T-helper 17 cell (primary cell): ENCODE measurements at regions not wholly inside any gene's neighbourhood (a gene's known extent, or its start where the extent isn't known, plus 50 kb on each side); places are given as distances from the start of the nearest gene placed in this dataset.

Experiments
- ATAC-seq: fragments of 150-1000 bp; cut with Tn5 transposase; 2 replicates; pipeline ENCODE4 v1.10.0; 2021; ENCODE audit warnings: mild to moderate bottlenecking, moderate library complexity
- DNase-seq, 3 donors: peaks; one replicate each; pipeline versions ENCODE4 v3.0.0 to v3.0.0-alpha.2; 2020 to 2021
- H3K9me3 ChIP-seq: one replicate; pipeline ENCODE4 v1.7.0; 2013; ENCODE audit warnings: low read length, mild to moderate bottlenecking; ENCODE audit not compliant: control insufficient read depth, poor library complexity, severe bottlenecking
- H3K27ac Mint-ChIP-seq: one replicate; pipeline ENCODE4 v1.8.0; 2022; ENCODE audit warnings: mild to moderate bottlenecking, moderate library complexity, mixed read lengths
- H3K27me3 Mint-ChIP-seq: one replicate; pipeline ENCODE4 v1.8.0; 2022; ENCODE audit warnings: mixed read lengths
- H3K36me3 Mint-ChIP-seq: one replicate; pipeline ENCODE4 v1.8.0; 2022; ENCODE audit warnings: low read depth, mixed read lengths
- H3K4me1 Mint-ChIP-seq: one replicate; pipeline ENCODE4 v1.8.0; 2022; ENCODE audit warnings: mild to moderate bottlenecking, mixed read lengths
- H3K4me3 Mint-ChIP-seq: one replicate; pipeline ENCODE4 v1.8.0; 2022; ENCODE audit warnings: mild to moderate bottlenecking, moderate library complexity, mixed read lengths

- Mint-ChIP-seq H3K27ac (no peak overlapping the region), H3K36me3 (no peaks in the 10 kb centered on the region), H3K4me1 (no peaks in the 10 kb centered on the region), H3K27me3 (peaks cover 15% of the 10 kb centered on the region), H3K4me3 (no peak overlapping the region)
- no peak for ATAC-seq
- DNase-seq: no peak
- no peaks in the 10 kb centered on the region for H3K9me3 ChIP-seq
Measured at GRCh38 chr20:40558212-40558611, 130.8 kb downstream of the MAFB start.

DNA sequence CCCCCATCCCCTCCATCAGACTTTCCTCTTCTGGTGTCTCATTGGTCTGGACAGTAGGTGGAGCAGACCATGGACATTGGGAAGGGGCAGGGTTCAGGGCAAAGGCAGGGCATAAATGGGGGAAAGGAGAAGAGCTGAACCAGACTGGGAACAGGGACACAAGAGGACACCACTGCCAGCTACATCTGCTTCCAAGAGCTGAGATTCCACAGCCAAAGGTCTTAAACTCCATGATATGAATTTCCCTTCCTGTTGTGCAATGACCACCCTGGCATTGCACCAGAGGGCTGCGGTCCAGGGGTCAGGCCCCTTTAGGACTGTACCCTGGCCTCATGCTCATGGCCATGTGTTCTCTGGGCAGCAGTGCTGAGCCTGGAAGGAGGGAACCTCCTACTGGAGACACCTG, 137.9 kb downstream of the MAFB start:
- ATAC-seq: no peak
- no peak overlapping the region for H3K4me3 Mint-ChIP-seq
- H3K27me3 Mint-ChIP-seq: peaks cover 6% of the 10 kb centered on the region
- no peaks in the 10 kb centered on the region for H3K36me3 Mint-ChIP-seq
- H3K27ac Mint-ChIP-seq: no peak overlapping the region
- H3K4me1 Mint-ChIP-seq: no peaks in the 10 kb centered on the region
- no peaks in the 10 kb centered on the region for H3K9me3 ChIP-seq
- DNase-seq: no peak

GRCh38 chr20:40547483-40548091, 141.4 kb downstream of the MAFB start:
- H3K4me3 Mint-ChIP-seq: no peak overlapping the region
- no peak for ATAC-seq

GRCh38 chr20:40545478-40545877, 143.6 kb downstream of the MAFB start:
- DNase-seq (no peak), ATAC-seq (no peak)
- H3K27me3 Mint-ChIP-seq: peaks cover 30% of the 10 kb centered on the region
- H3K36me3 Mint-ChIP-seq: no peaks in the 10 kb centered on the region
- no peak overlapping the region for H3K27ac Mint-ChIP-seq
- no peaks in the 10 kb centered on the region for H3K9me3 ChIP-seq
- no peak overlapping the region for H3K4me3 Mint-ChIP-seq
- no peaks in the 10 kb centered on the region for H3K4me1 Mint-ChIP-seq

More at GRCh38 chr20:40547483-40548091, 141.4 kb downstream of the MAFB start:
- DNase-seq: no peak
- peaks cover 18% of the 10 kb centered on the region for H3K27me3 Mint-ChIP-seq
- H3K27ac Mint-ChIP-seq: no peak overlapping the region
- no peaks in the 10 kb centered on the region for H3K36me3 Mint-ChIP-seq
- H3K4me1 Mint-ChIP-seq: no peaks in the 10 kb centered on the region
- H3K9me3 ChIP-seq: no peaks in the 10 kb centered on the region

GRCh38 chr20:40542065-40542464, 147.0 kb downstream of the MAFB start:
- no peaks in the 10 kb centered on the region for H3K9me3 ChIP-seq
- H3K27me3 Mint-ChIP-seq: peaks cover 41% of the 10 kb centered on the region
- H3K27ac Mint-ChIP-seq: no peak overlapping the region
- no peaks in the 10 kb centered on the region for H3K36me3 Mint-ChIP-seq
- DNase-seq: no peak
- H3K4me3 Mint-ChIP-seq: no peak overlapping the region
- ATAC-seq: no peak
- no peaks in the 10 kb centered on the region for H3K4me1 Mint-ChIP-seq

DNA sequence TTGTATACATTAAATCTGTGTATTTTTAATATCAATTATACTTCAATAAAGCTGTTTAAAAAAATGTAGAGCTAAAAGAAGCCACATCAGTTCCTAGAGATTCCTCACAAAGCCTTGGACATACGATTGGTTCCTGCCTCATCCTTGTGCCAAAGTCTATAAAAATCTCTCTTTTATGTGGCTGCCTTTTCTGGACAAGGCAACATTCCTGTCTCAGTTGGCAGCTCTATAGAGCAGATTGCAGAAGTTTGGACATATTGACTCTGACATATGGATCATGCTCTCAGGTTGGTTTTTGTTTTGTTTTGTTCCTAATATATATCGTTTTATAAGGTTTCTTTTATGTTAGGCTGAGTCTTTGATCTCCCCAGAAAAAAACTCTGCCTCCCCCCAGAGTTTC, 148.9 kb downstream of the MAFB start:
- ATAC-seq: no peak
- Mint-ChIP-seq H3K27ac (no peak overlapping the region), H3K4me1 (no peaks in the 10 kb centered on the region)

GRCh38 chr20:40538131-40538530, 150.9 kb downstream of the MAFB start:
- no peak for DNase-seq
- Mint-ChIP-seq H3K27ac (no peak overlapping the region), H3K4me3 (no peak overlapping the region), H3K4me1 (no peaks in the 10 kb centered on the region), H3K36me3 (no peaks in the 10 kb centered on the region), H3K27me3 (peaks cover 25% of the 10 kb centered on the region)
- ATAC-seq: no peak
- no peaks in the 10 kb centered on the region for H3K9me3 ChIP-seq

More for the DNA sequence above, 148.9 kb downstream of the MAFB start:
- peaks cover 29% of the 10 kb centered on the region for H3K27me3 Mint-ChIP-seq
- no peak for DNase-seq
- no peak overlapping the region for H3K4me3 Mint-ChIP-seq
- no peaks in the 10 kb centered on the region for H3K9me3 ChIP-seq
- no peaks in the 10 kb centered on the region for H3K36me3 Mint-ChIP-seq

GRCh38 chr20:40536808-40537207, 152.2 kb downstream of the MAFB start:
- DNase-seq: no peak
- Mint-ChIP-seq H3K27ac (no peak overlapping the region), H3K4me1 (no peaks in the 10 kb centered on the region), H3K27me3 (peaks cover 16% of the 10 kb centered on the region), H3K36me3 (no peaks in the 10 kb centered on the region), H3K4me3 (no peak overlapping the region)
- H3K9me3 ChIP-seq: no peaks in the 10 kb centered on the region
- ATAC-seq: no peak

GRCh38 chr20:40535816-40536215, 153.2 kb downstream of the MAFB start:
- DNase-seq: no peak
- no peak for ATAC-seq
- Mint-ChIP-seq H3K4me3 (no peak overlapping the region), H3K27ac (no peak overlapping the region), H3K27me3 (peaks cover 11% of the 10 kb centered on the region), H3K36me3 (no peaks in the 10 kb centered on the region), H3K4me1 (no peaks in the 10 kb centered on the region)
- no peaks in the 10 kb centered on the region for H3K9me3 ChIP-seq

- no peak for DNase-seq
- no peaks in the 10 kb centered on the region for H3K9me3 ChIP-seq
- ATAC-seq: no peak
- H3K27ac Mint-ChIP-seq: no peak overlapping the region
- H3K36me3 Mint-ChIP-seq: no peaks in the 10 kb centered on the region
- H3K4me3 Mint-ChIP-seq: no peak overlapping the region
- H3K4me1 Mint-ChIP-seq: no peaks in the 10 kb centered on the region
- no peaks in the 10 kb centered on the region for H3K27me3 Mint-ChIP-seq
Measured at GRCh38 chr20:40532103-40532502, 156.9 kb downstream of the MAFB start.

GRCh38 chr20:40525351-40525750, 163.7 kb downstream of the MAFB start:
- no peaks in the 10 kb centered on the region for H3K27me3 Mint-ChIP-seq
- H3K36me3 Mint-ChIP-seq: no peaks in the 10 kb centered on the region
- no peak overlapping the region for H3K27ac Mint-ChIP-seq
- H3K4me1 Mint-ChIP-seq: no peaks in the 10 kb centered on the region
- H3K9me3 ChIP-seq: no peaks in the 10 kb centered on the region
- H3K4me3 Mint-ChIP-seq: no peak overlapping the region
- ATAC-seq: no peak
- DNase-seq: no peak

DNA sequence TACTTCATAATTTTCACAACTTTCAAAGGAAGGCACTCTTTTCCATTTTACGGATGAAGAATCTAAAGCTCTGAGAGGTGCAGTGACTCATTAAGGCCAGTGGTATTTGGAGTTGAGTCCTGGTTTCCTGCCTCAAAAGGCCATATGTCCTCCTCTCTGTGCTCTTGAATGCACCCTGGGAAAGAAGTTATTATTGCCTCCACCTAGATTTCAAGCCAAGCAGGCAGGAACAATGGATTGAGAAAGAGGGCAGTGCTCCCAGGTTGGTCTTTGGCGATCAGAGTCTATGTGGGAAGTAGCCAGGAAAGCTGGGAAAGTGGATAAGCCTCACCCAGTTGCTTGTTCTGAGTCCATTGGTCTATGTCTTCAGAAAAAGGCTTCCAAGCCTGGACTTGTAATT, 165.0 kb downstream of the MAFB start:
- H3K4me1 Mint-ChIP-seq: no peaks in the 10 kb centered on the region
- no peak overlapping the region for H3K4me3 Mint-ChIP-seq
- H3K9me3 ChIP-seq: no peaks in the 10 kb centered on the region
- H3K27ac Mint-ChIP-seq: no peak overlapping the region
- ATAC-seq (no peak), DNase-seq (no peak)
- H3K27me3 Mint-ChIP-seq: peaks cover 4% of the 10 kb centered on the region
- no peaks in the 10 kb centered on the region for H3K36me3 Mint-ChIP-seq

- Mint-ChIP-seq H3K27me3 (peaks cover 6% of the 10 kb centered on the region), H3K4me1 (no peaks in the 10 kb centered on the region), H3K36me3 (no peaks in the 10 kb centered on the region), H3K27ac (no peak overlapping the region), H3K4me3 (no peak overlapping the region)
- ATAC-seq (no peak), DNase-seq (no peak)
- no peaks in the 10 kb centered on the region for H3K9me3 ChIP-seq
Measured at GRCh38 chr20:40522405-40522804, 166.6 kb downstream of the MAFB start.

DNA sequence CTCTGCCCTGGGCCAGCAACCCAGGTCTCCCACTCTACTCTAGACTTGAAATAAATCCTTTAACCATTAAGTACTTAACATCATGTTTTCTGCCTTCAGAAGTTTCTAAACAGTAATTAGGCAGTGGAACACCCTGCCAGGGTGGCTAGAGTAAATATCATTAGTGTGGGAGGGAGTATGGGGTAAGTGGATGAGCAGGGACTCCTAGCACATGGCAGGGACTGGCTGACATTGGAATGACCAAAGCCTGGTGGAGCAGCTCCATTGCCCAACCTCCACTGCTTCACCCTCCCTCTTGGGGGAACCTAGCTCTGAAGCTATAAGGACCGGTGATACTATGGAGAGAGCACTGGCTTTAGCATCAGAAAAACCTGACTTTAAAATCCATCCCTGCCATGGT, 167.1 kb downstream of the MAFB start:
- DNase-seq: no peak
- no peaks in the 10 kb centered on the region for H3K36me3 Mint-ChIP-seq
- no peak overlapping the region for H3K4me3 Mint-ChIP-seq
- H3K9me3 ChIP-seq: no peaks in the 10 kb centered on the region
- no peak for ATAC-seq
- peaks cover 10% of the 10 kb centered on the region for H3K27me3 Mint-ChIP-seq
- no peaks in the 10 kb centered on the region for H3K4me1 Mint-ChIP-seq
- no peak overlapping the region for H3K27ac Mint-ChIP-seq
